HG02798 (cell line): ENCODE measurements at regions not wholly inside any gene's neighbourhood (a gene's known extent, or its start where the extent isn't known, plus 50 kb on each side); places are given as distances from the start of the nearest gene placed in this dataset.
A peak's percentile ranks its signal among the peaks of the same experiment; 100 is the strongest.
"Not testable (repeated sequence)": the region's sequence is repeated elsewhere in the genome, so short reads cannot be mapped to it uniquely, and the experiment has no call there.

Experiments used
- ATAC-seq: cut with Tn5 transposase; IDR thresholded peaks from one replicate; pipeline ENCODE4 v1.9.1; 2021; ENCODE audit warnings: mild to moderate bottlenecking; ENCODE audit not compliant: unreplicated experiment, poor library complexity

DNA sequence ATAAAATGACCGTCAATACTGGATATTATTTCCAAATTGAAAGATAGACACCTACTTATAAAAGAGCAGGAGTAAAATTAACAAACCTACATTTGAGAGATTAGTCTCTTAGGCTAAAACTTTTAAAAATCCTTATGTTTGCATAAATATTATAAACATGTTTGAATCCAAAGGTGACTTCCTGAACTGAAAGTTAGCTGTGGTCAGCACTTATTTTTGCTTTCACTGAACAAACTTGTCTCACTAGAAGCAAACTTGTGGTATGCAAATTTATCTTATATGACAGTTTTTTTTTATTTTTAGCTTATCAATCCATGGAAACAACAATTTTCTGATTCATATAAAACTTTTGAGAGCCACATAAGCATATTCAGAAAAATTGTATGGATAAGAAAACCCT lies 502.6 kb upstream of the COX7C start:
- ATAC-seq: no peak

DNA sequence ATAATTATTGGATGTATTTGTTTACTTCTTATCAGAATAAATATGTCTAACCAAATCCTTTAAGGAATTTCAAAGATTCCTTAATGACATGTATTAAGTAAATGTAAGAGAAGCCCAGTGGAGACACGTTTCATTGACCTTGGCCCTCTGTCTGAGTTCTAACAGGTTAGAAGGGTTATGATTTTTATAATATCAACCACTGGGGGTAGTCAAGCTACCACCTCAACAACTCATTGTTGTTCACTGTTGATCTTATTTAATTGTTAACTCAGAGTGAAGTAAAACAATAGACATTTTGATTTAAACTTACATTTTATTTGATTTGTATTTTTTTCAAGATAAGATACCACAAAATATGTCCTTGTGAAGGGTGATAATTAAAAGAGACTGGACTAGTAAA lies 499.2 kb upstream of the COX7C start:
- peak; percentile 54 for ATAC-seq

DNA sequence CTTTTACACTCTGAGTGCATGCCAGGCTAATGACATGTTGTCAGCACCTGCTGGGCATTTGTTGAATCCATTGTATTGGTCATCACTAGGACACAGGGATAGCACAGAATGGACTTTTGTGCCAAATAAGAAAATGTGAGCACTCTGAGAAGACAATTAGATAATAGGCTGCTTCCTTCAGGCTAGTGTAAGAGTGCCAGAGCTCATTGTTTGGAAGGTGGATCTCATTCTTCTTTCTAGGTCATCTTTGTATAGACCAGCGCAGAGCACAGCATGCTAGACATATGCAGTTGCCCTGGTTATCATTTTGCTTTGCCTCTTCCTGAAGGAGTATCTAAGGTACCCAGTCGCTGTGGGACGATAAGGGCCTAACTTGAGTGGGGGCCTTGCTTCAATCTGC lies 493.4 kb upstream of the COX7C start:
- ATAC-seq: no peak

DNA sequence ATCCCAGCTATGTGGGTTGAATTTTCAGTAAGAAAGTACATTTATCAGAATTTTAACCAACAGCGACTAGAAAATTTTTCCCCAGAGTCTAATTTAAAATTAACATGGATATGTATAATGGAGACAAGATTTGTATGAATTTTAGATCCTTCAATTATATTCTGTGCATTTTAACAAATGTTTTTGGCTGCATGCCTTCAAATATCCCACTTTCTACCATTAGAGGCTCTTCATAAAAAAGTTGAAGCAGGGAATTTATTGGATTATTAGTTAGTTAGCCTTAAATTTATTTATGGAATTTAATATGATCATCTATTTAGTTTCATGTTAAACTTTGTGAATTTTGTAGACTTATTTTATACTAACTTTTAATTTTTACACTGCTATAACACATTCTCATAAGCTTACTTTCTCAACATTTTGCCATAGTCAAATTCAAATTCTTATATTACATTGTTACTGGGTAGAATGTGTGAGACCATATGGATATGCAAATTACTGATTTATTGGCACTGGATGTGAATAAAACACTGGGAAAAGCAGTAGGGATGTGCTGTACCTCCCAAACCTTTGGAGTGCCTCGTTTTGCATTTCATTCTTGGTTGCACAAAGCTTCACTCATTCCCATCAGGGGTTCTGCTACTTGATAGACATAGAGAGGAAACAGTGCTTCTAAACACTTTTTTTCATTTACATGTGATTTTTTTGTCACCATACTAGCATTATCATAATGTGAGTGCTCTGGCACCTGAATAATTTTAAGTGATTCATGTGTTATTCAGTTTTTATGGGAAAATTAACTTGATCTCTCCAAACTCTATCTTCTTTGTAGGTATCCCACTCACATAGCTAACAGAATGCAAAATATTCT lies 491.8 kb upstream of the COX7C start:
- no peak for ATAC-seq

DNA sequence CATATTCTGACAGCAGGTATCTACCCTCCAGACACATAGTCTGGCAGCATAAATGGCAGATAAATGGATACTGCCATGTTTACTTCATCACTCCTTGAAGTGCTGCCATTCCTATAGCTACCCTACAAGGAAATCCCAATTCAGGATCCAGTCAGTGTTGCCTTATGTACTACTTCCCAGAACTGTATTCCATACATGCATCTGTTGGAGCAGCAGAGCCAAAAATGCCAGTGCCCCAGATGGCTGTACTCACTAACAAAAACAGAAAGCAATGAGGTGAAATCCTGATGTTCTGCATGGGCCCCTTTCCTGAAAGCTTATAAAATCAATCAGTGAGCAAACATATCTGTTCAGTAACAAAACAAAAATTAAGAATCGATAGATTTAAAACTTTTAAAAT lies 490.0 kb upstream of the COX7C start:
- ATAC-seq: no peak

- ATAC-seq: no peak
Observed at GRCh38 chr5:86129009-86129408, 488.7 kb upstream of the COX7C start.

DNA sequence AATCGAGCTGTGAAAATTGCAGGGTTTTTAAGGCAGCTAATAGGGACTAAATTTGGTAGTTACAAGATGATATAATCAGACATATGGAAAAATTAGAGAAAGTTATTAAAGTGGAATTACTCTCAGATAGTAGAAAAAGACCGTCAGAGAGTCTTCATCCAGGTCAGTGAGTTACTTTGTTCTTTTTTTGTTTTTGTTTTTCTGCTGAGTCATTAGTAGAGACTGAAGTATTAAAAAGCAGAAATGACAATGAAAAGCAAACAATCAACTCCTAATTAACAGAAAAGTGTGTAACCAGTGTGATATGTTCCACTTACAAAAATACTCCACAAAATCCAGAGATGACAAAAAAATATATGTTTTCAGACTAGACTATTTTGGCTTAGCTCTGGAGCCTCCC lies 480.4 kb upstream of the COX7C start:
- ATAC-seq: no peak

DNA sequence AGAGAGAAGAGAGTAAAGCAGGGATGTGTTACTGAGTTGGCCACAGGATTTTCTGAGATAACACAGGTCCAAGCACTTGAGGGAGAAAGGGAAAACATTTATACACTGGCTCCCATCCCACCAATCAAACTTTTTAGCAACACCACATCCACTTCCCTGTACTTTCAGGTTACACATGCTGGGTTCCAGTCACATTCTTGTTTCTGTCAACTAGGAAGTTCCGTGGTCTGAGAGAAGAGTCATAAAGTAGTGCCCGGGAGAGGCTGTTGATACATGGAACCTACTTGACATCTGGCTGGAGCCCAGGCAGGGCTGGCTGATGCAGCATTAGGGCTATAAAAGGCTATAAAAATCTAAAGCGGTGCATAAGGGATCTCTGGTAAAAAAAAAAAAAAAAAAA lies 473.9 kb upstream of the COX7C start:
- ATAC-seq: no peak

DNA sequence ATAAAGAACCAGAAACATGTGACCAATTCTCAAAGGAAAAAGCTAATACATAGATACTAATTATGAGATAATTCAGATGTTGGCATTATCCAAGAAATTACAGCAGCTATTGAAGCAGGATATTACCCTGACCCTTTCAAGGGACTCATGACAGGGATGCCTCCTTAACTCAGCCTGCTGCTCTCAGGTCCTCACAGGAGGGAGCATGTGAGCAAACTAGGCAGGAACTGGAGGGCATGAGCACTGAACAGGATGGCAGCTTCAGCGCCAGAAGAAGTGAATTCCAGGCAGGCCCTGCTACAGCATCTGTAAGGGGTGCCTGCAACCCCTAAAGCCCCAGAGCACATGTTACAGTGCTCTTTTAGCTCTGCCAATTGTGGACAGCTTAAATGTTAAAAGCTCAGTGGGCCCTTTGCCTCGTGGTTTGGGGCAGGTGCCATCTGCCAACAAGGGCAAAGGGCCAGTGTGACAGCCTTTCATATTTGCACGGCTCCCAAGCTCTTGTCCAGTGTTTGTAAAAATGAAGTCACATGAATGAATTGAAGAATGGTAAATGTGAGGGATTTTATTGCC lies 464.7 kb upstream of the COX7C start:
- ATAC-seq: no peak

- no peak for ATAC-seq
Observed at GRCh38 chr5:86155796-86156195, 461.9 kb upstream of the COX7C start.

- no peak for ATAC-seq
Observed at GRCh38 chr5:86170194-86170593, 447.5 kb upstream of the COX7C start.

GRCh38 chr5:86175224-86175623 lies 442.5 kb upstream of the COX7C start:
- ATAC-seq: peak; percentile 87

GRCh38 chr5:86199287-86199686 lies 418.5 kb upstream of the COX7C start:
- ATAC-seq: no peak

DNA sequence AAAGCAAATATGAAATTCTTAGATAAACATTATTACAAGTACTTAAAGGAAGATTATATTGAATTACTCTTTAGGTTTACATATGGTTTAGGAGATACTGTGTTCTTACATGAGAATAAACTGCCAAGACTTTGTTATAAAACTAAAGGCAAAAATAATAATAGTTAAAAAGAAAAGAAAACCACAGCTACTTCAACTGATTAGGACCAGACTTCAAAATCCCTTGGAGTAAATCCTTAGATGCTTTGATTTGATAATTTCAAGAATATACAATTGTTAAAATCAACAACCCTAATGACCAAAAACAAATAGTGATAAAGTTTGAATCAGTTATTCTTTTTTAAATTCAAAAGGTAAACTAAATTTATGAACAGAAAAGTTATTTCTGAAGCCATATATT lies 389.6 kb upstream of the COX7C start:
- ATAC-seq: no peak

DNA sequence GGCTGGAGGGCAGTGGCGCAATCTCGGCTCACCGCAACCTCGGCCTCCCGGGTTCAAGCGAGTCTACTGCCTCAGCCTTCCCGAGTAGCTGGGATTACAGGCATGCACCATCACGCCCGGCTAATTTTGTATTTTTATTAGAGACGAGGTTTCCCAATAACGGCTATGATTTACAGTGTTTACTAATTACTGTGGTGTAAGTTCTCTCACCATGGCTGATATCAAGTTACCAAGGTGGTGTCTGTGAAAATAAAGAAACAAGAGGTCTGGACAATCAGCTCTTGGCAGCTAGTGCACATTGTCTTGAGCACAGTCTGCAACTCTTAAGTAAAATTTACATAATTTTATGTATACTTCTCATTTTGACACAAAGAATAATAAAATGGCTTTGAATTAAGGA lies 385.5 kb upstream of the COX7C start:
- no peak for ATAC-seq

- no peak for ATAC-seq
Observed at GRCh38 chr5:86244153-86244552, 373.6 kb upstream of the COX7C start.

- ATAC-seq: no peak
Observed at GRCh38 chr5:86257871-86258270, 359.9 kb upstream of the COX7C start.

- ATAC-seq: not testable (repeated sequence)
Observed at GRCh38 chr5:86284400-86285190, 333.1 kb upstream of the COX7C start.

GRCh38 chr5:86287437-86287836 lies 330.3 kb upstream of the COX7C start:
- not testable (repeated sequence) for ATAC-seq

- ATAC-seq: not testable (repeated sequence)
Observed at GRCh38 chr5:86289786-86290185, 328.0 kb upstream of the COX7C start.

GRCh38 chr5:86292811-86293210 lies 324.9 kb upstream of the COX7C start:
- not testable (repeated sequence) for ATAC-seq
